HG02623 (cell line): ENCODE measurements at regions not wholly inside any gene's neighbourhood (a gene's known extent, or its start where the extent isn't known, plus 50 kb on each side); places are given as distances from the start of the nearest gene placed in this dataset.
A peak's percentile ranks its signal among the peaks of the same experiment; 100 is the strongest.
"Not testable (repeated sequence)": the region's sequence is repeated elsewhere in the genome, so short reads cannot be mapped to it uniquely, and the experiment has no call there.

ENCODE experiments used
- ATAC-seq: cut with Tn5 transposase; IDR thresholded peaks from one replicate; pipeline ENCODE4 v1.9.1; 2021; ENCODE audit warnings: moderate library complexity; ENCODE audit not compliant: unreplicated experiment

DNA sequence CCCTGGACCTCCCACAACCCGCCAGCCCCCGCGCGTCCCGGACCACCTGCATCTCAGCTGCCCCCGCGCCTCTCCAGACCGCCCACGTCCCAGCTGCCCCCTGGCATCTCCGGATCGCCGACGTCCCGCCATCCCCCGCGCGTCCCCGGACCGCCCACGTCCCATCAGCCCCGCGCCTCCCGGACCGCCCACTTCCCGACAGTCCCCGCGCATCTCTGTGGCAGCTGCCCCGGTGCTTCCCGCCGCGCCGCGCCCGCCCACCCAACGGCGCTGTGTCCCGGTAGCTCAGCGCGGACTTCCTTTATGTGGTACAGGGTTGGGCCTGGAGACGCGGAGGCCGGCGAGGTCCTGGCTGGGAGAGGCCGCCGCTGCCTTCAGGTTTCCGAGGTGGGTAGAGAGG, 874.9 kb downstream of the TMEM121 start:
- ATAC-seq = not testable (repeated sequence)

DNA sequence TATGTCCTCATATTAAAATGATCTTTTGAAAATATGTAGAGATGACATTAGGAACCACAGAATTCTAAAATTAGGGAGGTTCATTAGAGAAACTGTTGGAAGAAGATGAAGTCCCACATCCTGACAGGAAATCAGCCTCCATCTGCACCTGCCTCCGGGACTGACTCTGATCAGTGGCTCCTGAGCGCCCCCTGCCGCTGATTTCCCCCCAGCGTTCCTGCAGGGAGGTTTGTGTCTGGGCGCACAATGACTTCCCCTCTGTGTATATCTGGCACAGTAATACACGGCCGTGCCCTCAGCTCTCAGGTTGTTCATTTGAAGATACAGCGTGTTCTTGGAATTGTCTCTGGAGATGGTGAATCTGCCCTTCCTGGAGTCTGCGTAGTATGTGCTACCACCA, 883.8 kb downstream of the TMEM121 start:
- not testable (repeated sequence) for ATAC-seq

DNA sequence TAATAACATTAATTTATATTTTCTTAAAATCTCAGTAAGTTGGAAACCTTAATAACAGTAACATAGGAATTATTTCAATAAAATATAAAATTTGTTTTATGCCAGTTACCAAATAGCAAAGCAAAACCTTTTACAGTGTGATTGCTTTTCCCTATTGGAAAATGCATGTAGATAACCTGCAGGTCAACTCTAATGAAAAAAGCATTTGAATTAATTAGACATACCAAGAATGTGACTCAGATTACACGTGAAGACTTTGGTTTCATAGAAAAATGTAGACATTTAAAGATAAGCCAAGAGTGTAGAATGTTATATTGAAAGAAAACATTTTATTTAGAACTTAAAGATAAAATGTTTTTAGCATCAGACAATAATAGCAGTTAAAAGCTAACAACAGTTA, 888.1 kb downstream of the TMEM121 start:
- ATAC-seq = no peak

DNA sequence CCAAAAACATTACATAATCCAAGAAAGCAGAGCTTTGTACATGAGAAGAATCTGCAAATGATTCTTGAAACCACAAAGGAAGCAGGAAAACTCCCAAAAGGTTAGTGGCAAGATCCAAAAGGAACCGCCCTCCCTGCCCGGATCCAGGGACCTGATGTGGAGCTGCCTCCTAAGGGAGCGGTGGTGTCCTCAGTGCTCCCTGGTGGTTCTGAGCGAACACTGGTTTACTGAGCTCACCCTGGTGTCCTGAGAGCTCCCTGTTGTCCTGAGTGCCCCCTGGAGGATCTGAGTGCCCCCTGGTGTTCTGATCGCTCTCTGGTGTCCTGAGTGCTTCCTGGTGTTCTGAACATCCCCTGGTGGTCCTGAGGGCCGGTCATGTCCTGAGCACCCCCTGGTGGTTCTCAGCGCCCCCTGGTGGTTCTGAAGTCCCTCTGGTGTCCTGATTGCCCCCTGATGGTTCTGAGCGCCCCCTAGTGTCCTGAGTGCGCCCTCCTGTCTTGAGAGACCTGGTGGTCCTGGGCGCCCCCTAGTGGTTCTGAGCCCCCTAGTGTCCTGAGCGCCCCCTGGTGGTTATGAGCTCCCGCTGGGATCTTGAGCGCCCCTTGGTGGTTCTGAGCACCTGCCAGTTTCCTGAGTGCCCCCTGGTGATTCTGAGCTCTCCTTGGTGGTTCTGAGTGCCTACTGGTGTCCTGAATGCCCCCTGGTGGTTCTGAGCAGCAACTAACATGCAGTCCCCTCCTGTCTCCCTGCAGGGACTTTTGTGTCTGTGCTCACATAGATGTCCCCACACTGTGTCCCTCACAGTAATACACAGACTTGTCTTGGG, 891.1 kb downstream of the TMEM121 start:
- peak; percentile 74 for ATAC-seq

DNA sequence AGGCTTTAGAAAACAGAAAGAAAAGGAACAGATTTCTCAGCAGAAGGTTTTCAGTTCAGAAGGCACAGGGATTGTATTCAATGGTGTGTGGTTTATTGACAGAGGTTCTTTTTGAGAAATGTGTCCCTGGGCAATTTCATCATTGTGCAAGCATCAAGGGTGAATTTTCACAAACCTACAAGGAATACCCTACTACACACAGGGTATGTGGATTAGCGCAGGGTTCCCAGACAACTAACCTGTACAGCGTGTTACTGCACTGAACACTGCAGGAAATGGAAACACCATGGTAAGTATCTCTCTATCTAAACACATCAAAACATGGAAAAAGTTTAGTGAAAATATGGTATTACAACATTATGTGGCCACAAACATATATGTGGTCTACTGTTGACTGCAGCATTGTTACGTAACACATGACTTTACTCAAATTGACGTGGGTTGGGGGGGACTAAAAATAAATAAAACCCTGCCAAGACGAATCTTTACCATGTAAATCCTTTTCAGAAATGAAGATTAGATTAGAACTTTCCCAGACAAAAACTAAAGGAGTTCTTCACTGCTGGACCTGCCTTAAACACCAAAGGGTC, 893.1 kb downstream of the TMEM121 start:
- ATAC-seq = no peak

GRCh38 chr14:106421431-106422033, 895.1 kb downstream of the TMEM121 start:
- not testable (repeated sequence) for ATAC-seq

DNA sequence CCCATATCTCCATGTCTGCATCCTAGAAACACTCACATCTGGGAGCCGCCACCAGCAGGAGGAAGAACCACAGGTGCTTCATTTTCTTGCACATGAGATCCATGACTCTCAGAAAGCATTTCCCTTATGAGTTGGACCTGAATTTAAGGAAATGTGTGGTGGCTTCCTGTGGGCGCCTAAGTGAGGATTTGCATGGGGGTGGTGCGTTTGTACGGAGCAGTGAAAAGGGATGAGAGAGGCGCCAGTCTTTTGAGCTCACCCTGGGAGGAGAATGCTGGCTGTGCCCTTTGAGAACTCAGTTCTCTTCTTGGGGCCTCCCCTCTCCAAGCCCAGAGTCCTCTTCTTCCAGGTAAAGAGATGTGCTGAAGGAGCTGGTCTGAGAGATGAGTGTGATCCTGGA, 895.7 kb downstream of the TMEM121 start:
- ATAC-seq = no peak

DNA sequence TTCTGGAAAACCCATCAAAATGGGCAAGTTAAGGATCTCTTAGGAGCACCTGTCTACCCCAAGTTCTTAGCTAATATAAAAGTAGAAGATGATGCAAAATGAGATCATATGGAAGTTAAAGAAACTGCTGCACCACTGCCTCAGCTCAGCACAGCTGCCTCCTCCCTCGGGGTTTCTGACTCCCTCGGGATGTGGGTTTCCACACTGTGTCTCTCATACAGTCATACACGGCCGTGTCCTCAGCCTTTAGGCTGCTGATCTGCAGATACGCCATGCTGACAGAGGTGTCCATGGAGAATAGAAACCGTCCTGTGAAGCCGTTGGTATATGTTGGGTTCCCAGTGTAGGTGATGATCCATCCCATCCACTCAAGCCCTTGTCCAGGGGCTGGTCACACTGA, 898.8 kb downstream of the TMEM121 start:
- ATAC-seq = not testable (repeated sequence)

DNA sequence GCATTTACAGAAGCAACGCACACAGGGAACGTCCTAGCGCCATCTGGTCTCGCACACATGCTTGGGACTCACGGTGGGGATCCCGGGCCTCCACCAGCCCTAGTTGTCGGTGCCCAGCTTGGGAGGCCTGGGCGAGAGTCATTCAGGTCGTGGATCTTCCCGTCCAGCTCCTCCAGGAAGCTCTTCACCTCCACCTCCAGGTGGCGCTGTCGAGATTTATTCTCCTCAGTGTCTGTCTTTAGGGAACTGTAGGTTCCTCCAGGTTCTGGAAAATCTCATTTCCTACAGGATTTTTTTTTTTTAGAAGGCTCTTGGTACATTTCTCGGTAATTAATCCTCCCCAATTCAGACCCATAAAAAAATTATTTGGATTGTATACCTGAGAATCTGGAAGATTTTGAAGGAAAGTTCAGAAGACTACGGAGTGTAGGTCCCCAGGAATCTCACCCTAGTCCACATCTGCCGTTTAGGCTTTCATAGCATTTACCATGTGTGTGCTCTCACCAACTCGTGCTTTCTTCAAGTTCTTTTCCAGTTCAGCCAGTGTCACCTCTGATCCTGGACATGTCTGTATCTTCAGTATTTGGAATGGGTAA, 910.0 kb downstream of the TMEM121 start:
- ATAC-seq = no peak

- no peak for ATAC-seq
These were observed 916.5 kb downstream of the TMEM121 start for GRCh38 chr14:106442857-106443256.

DNA sequence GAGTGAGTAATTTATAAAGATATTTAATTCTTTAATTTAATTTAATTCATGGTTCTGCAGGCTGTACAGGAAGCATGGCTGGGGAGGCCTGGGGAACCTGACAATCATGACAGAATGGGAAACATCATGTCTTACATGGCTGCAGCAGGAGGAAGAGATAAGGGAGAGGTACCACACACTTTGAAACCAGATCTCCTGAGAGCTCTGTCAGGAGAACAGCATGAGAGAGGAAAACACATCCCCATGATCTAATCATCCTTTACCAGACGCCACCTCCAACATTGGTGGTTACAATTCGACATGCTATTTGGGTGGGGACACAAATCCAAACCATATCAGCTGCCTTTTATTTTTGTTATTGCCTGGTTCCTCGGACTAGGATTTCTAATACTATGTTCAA, 928.6 kb downstream of the TMEM121 start:
- no peak for ATAC-seq

DNA sequence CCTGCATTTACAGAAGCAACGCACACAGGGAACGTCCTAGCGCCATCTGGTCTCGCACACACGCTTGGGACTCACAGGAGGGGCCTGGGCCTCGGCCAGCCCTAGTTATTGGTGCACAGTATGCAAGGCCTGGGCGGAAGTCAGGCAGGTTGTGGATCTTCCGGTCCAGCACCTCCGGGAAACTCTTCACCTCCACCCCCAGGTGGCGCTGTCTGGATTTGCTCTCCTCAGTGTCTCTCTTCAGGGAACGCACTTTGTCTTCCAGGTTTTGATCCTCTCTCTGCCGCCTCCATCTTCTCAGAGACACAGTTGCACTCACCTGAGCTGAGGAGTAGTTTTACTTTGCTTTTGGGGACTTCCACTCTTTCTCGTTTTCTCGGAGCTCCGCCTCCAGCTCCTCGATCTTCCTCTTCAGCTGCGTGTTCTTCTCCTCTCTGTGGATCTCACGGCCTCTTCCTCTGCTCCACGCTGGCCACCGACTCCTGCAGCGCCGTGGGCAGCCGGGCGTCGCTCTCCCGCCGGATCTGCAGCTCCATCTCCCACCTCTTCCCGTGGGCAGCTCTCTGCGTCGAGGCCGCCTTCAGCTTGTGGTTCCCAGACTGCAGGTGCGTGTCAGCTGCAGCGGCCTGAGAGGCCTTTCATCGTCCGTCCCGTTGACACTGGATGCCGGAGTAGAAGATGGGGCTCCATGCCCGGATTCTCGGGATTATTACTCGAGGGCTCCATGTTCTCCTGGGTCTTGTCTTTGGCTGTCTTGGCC, 933.8 kb downstream of the TMEM121 start:
- ATAC-seq = no peak

- ATAC-seq = no peak
These were observed 934.5 kb downstream of the TMEM121 start for GRCh38 chr14:106460916-106461315.

DNA sequence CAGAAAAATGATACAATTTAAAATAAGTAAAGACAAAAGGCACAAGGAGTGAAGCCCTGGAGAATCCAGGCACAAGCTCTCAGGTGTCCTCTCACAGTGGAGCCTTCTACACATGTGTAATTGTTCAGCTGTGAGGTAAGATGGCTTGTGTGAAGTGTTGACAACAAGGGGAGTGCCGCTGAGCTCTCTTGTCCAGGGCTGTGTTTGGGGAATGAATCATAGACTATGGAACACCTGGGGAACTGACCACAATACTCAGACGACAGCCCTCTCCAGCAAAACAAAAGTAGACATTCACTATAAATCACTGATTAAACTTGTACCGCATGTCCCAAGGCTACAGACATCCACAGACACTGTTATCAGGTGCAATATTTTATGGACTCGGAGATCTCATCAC, 940.1 kb downstream of the TMEM121 start:
- not testable (repeated sequence) for ATAC-seq

- ATAC-seq = not testable (repeated sequence)
These were observed 942.5 kb downstream of the TMEM121 start for GRCh38 chr14:106468869-106469268.

GRCh38 chr14:106470028-106470427, 943.6 kb downstream of the TMEM121 start:
- not testable (repeated sequence) for ATAC-seq

- not testable (repeated sequence) for ATAC-seq
These were observed 948.1 kb downstream of the TMEM121 start for GRCh38 chr14:106474261-106475028.

DNA sequence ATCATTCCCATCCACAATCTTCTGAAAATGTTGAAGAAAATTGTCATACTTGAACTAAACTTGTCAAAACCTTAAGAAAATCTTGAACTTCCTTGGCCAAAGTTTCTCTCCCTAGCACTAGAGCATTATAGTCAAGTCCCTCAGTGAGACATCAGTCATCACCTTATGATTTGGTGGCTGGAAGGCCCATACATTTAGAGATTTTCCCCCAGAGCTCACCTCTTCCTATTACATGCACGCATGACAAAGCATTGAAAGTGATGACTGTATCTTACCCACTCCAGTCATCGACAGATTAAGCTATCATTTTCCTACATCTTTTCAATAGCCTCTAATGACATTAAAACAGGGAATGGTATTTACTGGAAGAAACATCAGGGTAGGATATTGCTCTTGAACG, 948.8 kb downstream of the TMEM121 start:
- not testable (repeated sequence) for ATAC-seq

DNA sequence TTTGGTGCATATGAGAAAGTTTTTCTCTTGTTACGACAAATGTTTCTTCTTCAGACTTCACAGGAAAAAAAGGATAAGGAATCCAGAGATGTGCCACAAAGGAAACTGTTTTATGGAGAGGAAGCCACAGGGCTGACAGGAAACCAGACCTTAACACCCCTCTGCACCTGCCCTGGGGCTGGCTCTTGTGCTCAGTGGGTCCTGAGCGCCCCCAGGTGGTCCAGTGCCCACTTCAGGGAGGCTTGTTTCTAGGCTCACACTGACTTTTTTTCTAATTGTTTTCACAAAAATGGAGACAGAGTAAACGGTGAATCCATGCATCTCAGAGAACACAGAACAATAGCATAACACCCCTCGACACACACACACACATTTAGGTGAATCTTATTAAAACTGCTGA, 951.2 kb downstream of the TMEM121 start:
- not testable (repeated sequence) for ATAC-seq

GRCh38 chr14:106480287-106480686, 953.9 kb downstream of the TMEM121 start:
- ATAC-seq = not testable (repeated sequence)
